Ishikawa (cell line): ENCODE measurements at regions not wholly inside any gene's neighbourhood (a gene's known extent, or its start where the extent isn't known, plus 50 kb on each side); places are given as distances from the start of the nearest gene placed in this dataset.

Experiments
- CEBPB ChIP-seq: IDR thresholded peaks from 2 replicates; pipeline ENCODE4 v1.6.1; 2012
- CREB1 ChIP-seq: IDR thresholded peaks from 2 replicates; pipeline ENCODE4 v1.6.1; 2012; ENCODE audit warnings: low read depth
- EGR1 ChIP-seq: IDR thresholded peaks from 2 replicates; pipeline ENCODE4 v1.6.1; 2012
- EP300 ChIP-seq: IDR thresholded peaks from 2 replicates; pipeline ENCODE4 v1.6.1; 2012; ENCODE audit warnings: borderline replicate concordance
- FOXM1 ChIP-seq: IDR thresholded peaks from 2 replicates; pipeline ENCODE4 v1.6.1; 2012; ENCODE audit warnings: low read depth, borderline replicate concordance
- MAX ChIP-seq: IDR thresholded peaks from 2 replicates; pipeline ENCODE4 v1.6.1; 2012
- NFIC ChIP-seq: IDR thresholded peaks from 2 replicates; pipeline ENCODE4 v1.6.1; 2012
- RAD21 ChIP-seq: IDR thresholded peaks from 2 replicates; pipeline ENCODE4 v1.6.1; 2012; ENCODE audit warnings: low read depth
- REST ChIP-seq: IDR thresholded peaks from 2 replicates; pipeline ENCODE4 v1.6.1; 2012; ENCODE audit warnings: low read depth, mild to moderate bottlenecking
- TAF1 ChIP-seq: IDR thresholded peaks from 2 replicates; pipeline ENCODE4 v1.6.1; 2012; ENCODE audit warnings: low read depth, mild to moderate bottlenecking
- TCF12 ChIP-seq: IDR thresholded peaks from 2 replicates; pipeline ENCODE4 v1.6.1; 2012; ENCODE audit warnings: low read depth
- TEAD4 ChIP-seq: IDR thresholded peaks from 2 replicates; pipeline ENCODE4 v1.6.1; 2012
- YY1 ChIP-seq: IDR thresholded peaks from 2 replicates; pipeline ENCODE4 v1.6.1; 2012; ENCODE audit warnings: low read depth
- ZBTB7A ChIP-seq: IDR thresholded peaks from 2 replicates; pipeline ENCODE4 v1.6.1; 2012; ENCODE audit warnings: low read depth
- TF ChIP-seq, protein P1 (sequence below): IDR thresholded peaks from 2 replicates; pipeline ENCODE4 v1.6.1; 2012

- TF ChIP-seq TAF1, result no peak
- TF ChIP-seq ZBTB7A, result no peak
- no peak for TF ChIP-seq CREB1
- no peak for TF ChIP-seq CEBPB
- no peak for TF ChIP-seq FOXM1
Observed at GRCh38 chr15:81948751-81949150, 97.1 kb downstream of the MEX3B start.

GRCh38 chr15:81948222-81948621 is 97.6 kb downstream of the MEX3B start:
- TF ChIP-seq NFIC, result no peak
- no peak for TF ChIP-seq CREB1
- TF ChIP-seq EP300, result no peak
- no peak for TF ChIP-seq MAX
- TF ChIP-seq TAF1, result no peak
- TF ChIP-seq, protein P1, sequence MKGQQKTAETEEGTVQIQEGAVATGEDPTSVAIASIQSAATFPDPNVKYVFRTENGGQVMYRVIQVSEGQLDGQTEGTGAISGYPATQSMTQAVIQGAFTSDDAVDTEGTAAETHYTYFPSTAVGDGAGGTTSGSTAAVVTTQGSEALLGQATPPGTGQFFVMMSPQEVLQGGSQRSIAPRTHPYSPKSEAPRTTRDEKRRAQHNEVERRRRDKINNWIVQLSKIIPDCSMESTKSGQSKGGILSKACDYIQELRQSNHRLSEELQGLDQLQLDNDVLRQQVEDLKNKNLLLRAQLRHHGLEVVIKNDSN, result no peak
- no peak for TF ChIP-seq EGR1
- no peak for TF ChIP-seq TEAD4
- no peak for TF ChIP-seq CEBPB
- no peak for TF ChIP-seq RAD21
- TF ChIP-seq YY1, result no peak
- no peak for TF ChIP-seq TCF12

DNA sequence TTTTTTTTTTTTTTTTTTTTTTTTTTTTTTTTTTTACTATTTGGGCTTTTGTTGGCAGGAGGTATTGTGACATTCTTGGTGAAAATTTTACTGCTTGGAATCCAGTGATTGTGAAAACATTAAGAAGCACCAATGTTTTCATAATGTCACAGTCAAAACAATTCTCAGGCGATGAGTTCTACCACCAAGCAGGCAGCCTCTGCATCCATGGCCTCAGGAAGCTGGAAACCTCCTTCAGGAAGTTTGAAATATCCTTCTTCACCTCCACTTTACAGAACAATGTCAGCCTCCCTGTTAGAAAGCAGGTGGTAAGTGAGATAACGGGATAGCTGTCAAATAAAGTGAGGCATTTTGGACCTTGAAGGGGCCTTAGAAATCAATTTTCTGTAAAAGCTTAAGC is 98.3 kb downstream of the MEX3B start:
- TF ChIP-seq TEAD4 (no peak), ZBTB7A (no peak), FOXM1 (no peak), NFIC (no peak), CEBPB (no peak), MAX (no peak), EGR1 (no peak), YY1 (no peak), TAF1 (no peak), TCF12 (no peak), REST (no peak), RAD21 (no peak), EP300 (no peak), CREB1 (no peak)
- TF ChIP-seq, protein P1, result no peak

- TF ChIP-seq, protein P1, result no peak
- TF ChIP-seq RAD21 (no peak), MAX (no peak), EP300 (no peak), TEAD4 (no peak), EGR1 (no peak), CEBPB (no peak), FOXM1 (no peak), ZBTB7A (no peak), REST (no peak)
Observed at GRCh38 chr15:81945014-81945615, 100.7 kb downstream of the MEX3B start.

- no peak for TF ChIP-seq TCF12
- no peak for TF ChIP-seq ZBTB7A
- no peak for TF ChIP-seq REST
- TF ChIP-seq YY1, result no peak
- no peak for TF ChIP-seq EP300
- TF ChIP-seq, protein P1, result no peak
Observed at GRCh38 chr15:81942655-81943195, 103.1 kb downstream of the MEX3B start.
